Kidney (tissue), 13 donors: ENCODE measurements at regions not wholly inside any gene's neighbourhood (a gene's known extent, or its start where the extent isn't known, plus 50 kb on each side); places are given as distances from the start of the nearest gene placed in this dataset.

ENCODE experiments used
- DNase-seq, 5 donors: peaks; one replicate each; pipeline ENCODE4 v3.0.0-alpha.2; 2013 to 2020
- FAIRE-seq: peaks from 2 replicates; lab custom pipeline; 2012; peaks lifted over from hg19 to GRCh38; lab: Jason Lieb, UNC
- H3K27ac ChIP-seq, 2 donors: one replicate each; pipeline ENCODE4 v1.7.0; 2013; ENCODE audit warnings: low read depth in 2 of 2, low read length in 2 of 2, inconsistent platforms in 1 of 2
- H3K27me3 ChIP-seq: one replicate; pipeline ENCODE4 v1.7.1; 2013; ENCODE audit warnings: low read length, inconsistent platforms; ENCODE audit not compliant: control insufficient read depth, insufficient read depth
- H3K36me3 ChIP-seq, 3 donors: one replicate each; pipeline versions ENCODE4 v1.7.0 to v1.7.1; 2013; ENCODE audit warnings: low read length in 3 of 3, control low read depth in 1 of 3, inconsistent platforms in 1 of 3; ENCODE audit not compliant: insufficient read depth in 3 of 3, control insufficient read depth in 2 of 3
- H3K4me1 ChIP-seq, 3 donors: one replicate each; pipeline versions ENCODE4 v1.7.0 to v1.7.1; 2013; ENCODE audit warnings: low read length in 3 of 3, inconsistent platforms in 1 of 3, low read depth in 1 of 3; ENCODE audit not compliant: control insufficient read depth in 2 of 3, insufficient read depth in 2 of 3
- H3K4me3 ChIP-seq, 3 donors: one replicate each; pipeline versions ENCODE4 v1.7.0 to v1.8.1; 2013; ENCODE audit warnings: low read length in 3 of 3, control low read depth in 1 of 3, inconsistent platforms in 1 of 3
- H3K9ac ChIP-seq, 3 donors: one replicate each; pipeline versions ENCODE4 v1.7.0 to v1.7.1; 2013; ENCODE audit warnings: low read length in 3 of 3, control low read depth in 1 of 3, inconsistent platforms in 1 of 3
- H3K9me3 ChIP-seq, 3 donors: one replicate each; pipeline versions ENCODE4 v1.7.0 to v1.7.1; 2013; ENCODE audit warnings: low read length in 3 of 3, control low read depth in 1 of 3, inconsistent platforms in 1 of 3; ENCODE audit not compliant: control insufficient read depth in 2 of 3, insufficient read depth in 1 of 3
- CTCF ChIP-seq: IDR thresholded peaks from 3 replicates; pipeline ENCODE4 v1.5.1; 2012; ENCODE audit warnings: mild to moderate bottlenecking, moderate library complexity, borderline replicate concordance; ENCODE audit not compliant: insufficient read depth; ENCODE audit errors: extremely low read depth
- intact Hi-C: fragments of 100-400 bp; cut with DNase I; formaldehyde crosslinking; loops from one replicate; pipeline ENCODE4 v1.11.1; 2022
- donor health status: control.
- donor health status: control.
- donor health status: control.
- donor health status: control.
- donor health status: control.
- donor health status: DM: yes; HTN: yes; CAD: no.
- donor health status: Normal renal cell carcinoma (clear cell type).

- DNase-seq: no peak
- H3K4me3 ChIP-seq: no peak overlapping the region
- H3K36me3 ChIP-seq: no peaks in the 10 kb centered on the region
- FAIRE-seq: no peak
- H3K27ac ChIP-seq: no peak overlapping the region
- H3K27me3 ChIP-seq: no peaks in the 10 kb centered on the region
- TF ChIP-seq CTCF: no peak
- intact Hi-C loops: no loop called here
- no peak overlapping the region for H3K9ac ChIP-seq
- no peaks in the 10 kb centered on the region for H3K4me1 ChIP-seq
- H3K9me3 ChIP-seq: no peaks in the 10 kb centered on the region
Observed at GRCh38 chr10:33676606-33677339, 342.3 kb upstream of the NRP1 start.

GRCh38 chr10:33674986-33675599 lies 340.6 kb upstream of the NRP1 start:
- no peak overlapping the region for H3K9ac ChIP-seq
- TF ChIP-seq CTCF: no peak
- H3K4me1 ChIP-seq: no peaks in the 10 kb centered on the region
- peak overlapping the region; percentile 33 to 54 for H3K27ac ChIP-seq
- DNase-seq (peak in 1 of 5 donors; percentile 38), FAIRE-seq (no peak)
- no peaks in the 10 kb centered on the region for H3K27me3 ChIP-seq
- no peak overlapping the region for H3K4me3 ChIP-seq
- H3K9me3 ChIP-seq: no peaks in the 10 kb centered on the region
- no peaks in the 10 kb centered on the region for H3K36me3 ChIP-seq
- intact Hi-C loops: no loop called here

- intact Hi-C loops: no loop called here
- Histone ChIP-seq H3K9me3 (no peaks in the 10 kb centered on the region), H3K27me3 (no peaks in the 10 kb centered on the region), H3K4me3 (no peak overlapping the region), H3K27ac (no peak overlapping the region), H3K4me1 (no peaks in the 10 kb centered on the region), H3K36me3 (no peaks in the 10 kb centered on the region), H3K9ac (no peak overlapping the region)
- TF ChIP-seq CTCF: no peak
- no peak for DNase-seq
- no peak for FAIRE-seq
Observed at GRCh38 chr10:33674491-33674890, 340.0 kb upstream of the NRP1 start.
